Loucy (cell line): ENCODE measurements at regions not wholly inside any gene's neighbourhood (a gene's known extent, or its start where the extent isn't known, plus 50 kb on each side); places are given as distances from the start of the nearest gene placed in this dataset.

Source experiments
- H2AFZ ChIP-seq: fragments of 200-600 bp; sonication (generic); 2 replicates; pipeline ENCODE4 v1.6.0; 2016; ENCODE audit warnings: antibody characterized with exemption, mild to moderate bottlenecking, low read length, moderate library complexity
- H3F3A ChIP-seq: fragments of 200-600 bp; 2 replicates; pipeline ENCODE4 v1.6.0; 2016; ENCODE audit warnings: antibody characterized with exemption, low read depth, mild to moderate bottlenecking
- H3K27me3 ChIP-seq: fragments of 200-600 bp; sonication (generic); 2 replicates; pipeline ENCODE4 v1.6.1; 2014; ENCODE audit warnings: low read length, mild to moderate bottlenecking; ENCODE audit not compliant: insufficient read depth, poor library complexity, severe bottlenecking
- H3K36me3 ChIP-seq: fragments of 200-600 bp; sonication (generic); 2 replicates; pipeline ENCODE4 v1.6.1; 2016; ENCODE audit warnings: low read length; ENCODE audit not compliant: insufficient read depth
- H3K4me1 ChIP-seq: fragments of 200-600 bp; sonication (generic); 2 replicates; pipeline ENCODE4 v1.5.1; 2014; ENCODE audit warnings: low read length, mild to moderate bottlenecking; ENCODE audit not compliant: insufficient read depth, poor library complexity, severe bottlenecking
- H3K4me2 ChIP-seq: fragments of 200-600 bp; sonication (generic); 2 replicates; pipeline ENCODE4 v1.6.0; 2014; ENCODE audit warnings: antibody characterized with exemption, low read length, low read depth, mild to moderate bottlenecking; ENCODE audit not compliant: poor library complexity, severe bottlenecking
- H3K4me3 ChIP-seq: fragments of 200-600 bp; sonication (generic); 2 replicates; pipeline ENCODE4 v1.5.1; 2014; ENCODE audit warnings: low read length, mild to moderate bottlenecking, mixed read lengths; ENCODE audit not compliant: poor library complexity, severe bottlenecking
- H3K79me2 ChIP-seq: fragments of 200-600 bp; sonication (generic); 2 replicates; pipeline ENCODE4 v1.6.1; 2014; ENCODE audit warnings: low read length; ENCODE audit not compliant: insufficient read depth
- H3K9ac ChIP-seq: fragments of 200-600 bp; sonication (generic); 2 replicates; pipeline ENCODE4 v1.6.0; 2014; ENCODE audit warnings: mild to moderate bottlenecking, low read depth, low read length, moderate library complexity; ENCODE audit not compliant: poor library complexity, severe bottlenecking
- H3K9me2 ChIP-seq: fragments of 200-600 bp; sonication (generic); replicated peaks from 2 replicates; pipeline ENCODE4 v1.6.1; 2016; ENCODE audit warnings: low read depth, low read length, mixed read lengths
- H3K9me3 ChIP-seq: fragments of 200-600 bp; sonication (generic); 2 replicates; pipeline ENCODE4 v1.6.1; 2014; ENCODE audit warnings: mild to moderate bottlenecking, antibody characterized with exemption, low read length, low read depth; ENCODE audit not compliant: insufficient read depth
- H4K20me1 ChIP-seq: fragments of 200-600 bp; sonication (generic); 2 replicates; pipeline ENCODE4 v1.6.0; 2014; ENCODE audit warnings: antibody characterized with exemption, low read length, mild to moderate bottlenecking; ENCODE audit not compliant: insufficient read depth, poor library complexity, severe bottlenecking
- EZH2phosphoT487 ChIP-seq: fragments of 200-600 bp; IDR thresholded peaks from 2 replicates; pipeline ENCODE4 v1.6.1; 2018; ENCODE audit warnings: antibody characterized with exemption, mild to moderate bottlenecking, moderate library complexity, borderline replicate concordance
- TF ChIP-seq, protein P1 (sequence below): fragments of 200-600 bp; sonication (generic); conservative IDR thresholded peaks from 2 replicates; pipeline ENCODE4 v1.5.1; 2014; ENCODE audit warnings: mild to moderate bottlenecking, antibody characterized with exemption, low read length

DNA sequence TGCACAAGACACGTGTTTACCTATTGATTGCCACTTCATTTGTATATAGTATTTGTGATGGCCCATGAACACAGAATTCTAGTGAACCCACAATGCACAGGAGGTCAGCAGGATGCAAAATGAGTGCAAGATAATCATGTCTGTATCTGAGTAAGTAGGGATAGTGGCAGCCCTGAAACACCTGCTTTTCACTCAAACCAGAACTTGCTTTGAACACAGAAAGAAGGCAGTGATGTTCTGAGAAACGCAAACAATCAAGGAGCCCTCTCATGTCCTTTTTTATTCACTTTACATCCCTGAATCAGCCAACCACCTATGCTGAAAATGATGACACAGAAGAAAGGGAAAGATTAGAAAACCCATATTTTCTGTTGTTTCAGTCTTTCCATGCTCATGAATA, 170.4 kb upstream of the AVPR1A start:
- H3K4me1 ChIP-seq: no peaks in the 10 kb centered on the region
- H3F3A ChIP-seq: no peaks in the 10 kb centered on the region
- no peaks in the 10 kb centered on the region for H3K9me3 ChIP-seq
- TF ChIP-seq EZH2phosphoT487: no peak
- TF ChIP-seq, protein P1, sequence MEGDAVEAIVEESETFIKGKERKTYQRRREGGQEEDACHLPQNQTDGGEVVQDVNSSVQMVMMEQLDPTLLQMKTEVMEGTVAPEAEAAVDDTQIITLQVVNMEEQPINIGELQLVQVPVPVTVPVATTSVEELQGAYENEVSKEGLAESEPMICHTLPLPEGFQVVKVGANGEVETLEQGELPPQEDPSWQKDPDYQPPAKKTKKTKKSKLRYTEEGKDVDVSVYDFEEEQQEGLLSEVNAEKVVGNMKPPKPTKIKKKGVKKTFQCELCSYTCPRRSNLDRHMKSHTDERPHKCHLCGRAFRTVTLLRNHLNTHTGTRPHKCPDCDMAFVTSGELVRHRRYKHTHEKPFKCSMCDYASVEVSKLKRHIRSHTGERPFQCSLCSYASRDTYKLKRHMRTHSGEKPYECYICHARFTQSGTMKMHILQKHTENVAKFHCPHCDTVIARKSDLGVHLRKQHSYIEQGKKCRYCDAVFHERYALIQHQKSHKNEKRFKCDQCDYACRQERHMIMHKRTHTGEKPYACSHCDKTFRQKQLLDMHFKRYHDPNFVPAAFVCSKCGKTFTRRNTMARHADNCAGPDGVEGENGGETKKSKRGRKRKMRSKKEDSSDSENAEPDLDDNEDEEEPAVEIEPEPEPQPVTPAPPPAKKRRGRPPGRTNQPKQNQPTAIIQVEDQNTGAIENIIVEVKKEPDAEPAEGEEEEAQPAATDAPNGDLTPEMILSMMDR: no peak
- no peaks in the 10 kb centered on the region for H3K9me2 ChIP-seq
- no peak overlapping the region for H3K9ac ChIP-seq
- no peaks in the 10 kb centered on the region for H3K36me3 ChIP-seq
- no peaks in the 10 kb centered on the region for H4K20me1 ChIP-seq
- no peak overlapping the region for H2AFZ ChIP-seq
- no peaks in the 10 kb centered on the region for H3K27me3 ChIP-seq
- no peaks in the 10 kb centered on the region for H3K79me2 ChIP-seq
- no peak overlapping the region for H3K4me2 ChIP-seq
- H3K4me3 ChIP-seq: no peak overlapping the region

DNA sequence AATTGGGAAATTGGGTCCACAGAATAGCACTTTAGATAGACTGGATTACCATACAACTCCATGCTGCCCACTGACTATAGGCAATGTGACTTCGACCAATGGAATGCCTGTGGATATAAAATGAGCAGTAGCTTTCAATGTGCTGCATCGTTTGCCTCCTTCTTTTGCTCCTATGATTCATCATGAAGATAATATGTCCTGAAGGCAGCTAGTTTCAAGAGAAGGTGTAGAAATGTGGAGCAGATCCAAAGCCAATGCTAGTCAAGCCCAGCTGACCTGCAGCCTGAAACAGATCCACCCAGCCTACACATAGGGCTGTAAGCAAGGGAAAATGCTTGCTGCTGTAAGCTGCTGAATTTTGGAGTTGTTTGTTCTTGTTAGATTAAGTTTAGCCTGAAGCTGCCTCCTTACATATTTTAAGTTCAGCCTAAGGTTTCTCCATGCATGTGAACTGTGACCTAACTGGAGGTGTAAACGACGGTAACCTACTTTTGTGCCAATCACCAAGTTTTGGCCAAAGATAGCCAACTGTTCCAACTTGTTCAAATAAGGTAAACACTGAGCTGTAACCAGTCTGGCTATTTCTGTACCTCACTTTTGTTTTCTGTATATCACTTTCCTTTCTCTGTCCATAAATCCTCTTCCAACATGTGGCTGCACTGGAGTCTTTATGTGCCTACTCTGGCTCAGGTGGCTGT, 169.1 kb upstream of the AVPR1A start:
- Histone ChIP-seq H3K4me3 (no peak overlapping the region), H3K9me3 (no peaks in the 10 kb centered on the region), H3K9me2 (no peaks in the 10 kb centered on the region), H3K79me2 (no peaks in the 10 kb centered on the region), H4K20me1 (no peaks in the 10 kb centered on the region), H3K27me3 (no peaks in the 10 kb centered on the region), H2AFZ (no peak overlapping the region), H3K9ac (no peak overlapping the region), H3K4me2 (no peak overlapping the region), H3K4me1 (no peaks in the 10 kb centered on the region), H3F3A (no peaks in the 10 kb centered on the region), H3K36me3 (no peaks in the 10 kb centered on the region)
- TF ChIP-seq, protein P1: no peak
- TF ChIP-seq EZH2phosphoT487: no peak

DNA sequence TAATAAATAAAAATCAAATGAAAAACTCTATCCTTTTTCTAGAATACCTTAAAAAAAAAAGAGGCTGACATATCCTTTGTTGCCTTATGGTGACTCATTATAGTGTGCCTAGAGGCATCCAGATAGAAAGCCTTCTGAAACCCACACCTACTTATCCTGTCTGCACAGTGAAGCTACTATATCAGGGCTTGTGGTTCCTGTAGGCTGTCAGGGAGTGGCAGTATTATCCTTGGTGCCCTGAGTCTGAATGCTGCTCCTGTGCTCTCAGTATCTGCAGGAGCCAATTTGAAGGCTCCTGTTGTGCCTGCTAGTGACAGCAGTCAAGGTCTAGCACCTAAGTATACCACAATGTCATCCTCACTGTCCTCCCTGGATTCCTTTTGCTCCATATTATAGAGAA, 168.4 kb upstream of the AVPR1A start:
- no peak for TF ChIP-seq EZH2phosphoT487
- TF ChIP-seq, protein P1: peak; percentile 53
- no peaks in the 10 kb centered on the region for H3F3A ChIP-seq
- H3K4me3 ChIP-seq: no peak overlapping the region
- H4K20me1 ChIP-seq: no peaks in the 10 kb centered on the region
- H3K79me2 ChIP-seq: no peaks in the 10 kb centered on the region
- H3K9me2 ChIP-seq: no peaks in the 10 kb centered on the region
- no peaks in the 10 kb centered on the region for H3K36me3 ChIP-seq
- no peak overlapping the region for H2AFZ ChIP-seq
- no peaks in the 10 kb centered on the region for H3K27me3 ChIP-seq
- no peaks in the 10 kb centered on the region for H3K4me1 ChIP-seq
- no peaks in the 10 kb centered on the region for H3K9me3 ChIP-seq
- no peak overlapping the region for H3K9ac ChIP-seq
- no peak overlapping the region for H3K4me2 ChIP-seq
